Testis (tissue), 2 donors: ENCODE measurements at regions not wholly inside any gene's neighbourhood (a gene's known extent, or its start where the extent isn't known, plus 50 kb on each side); places are given as distances from the start of the nearest gene placed in this dataset.

Experiments
- POLR2A ChIP-seq: fragments of 450-650 bp; IDR thresholded peaks from one replicate; pipeline ENCODE4 v1.6.1; 2017; ENCODE audit warnings: antibody characterized with exemption, mild to moderate bottlenecking, moderate library complexity
- TF ChIP-seq, protein P1 (sequence below), 3 experiments: fragments of 450-650 bp in 2 of 3; fragments of 200-600 bp in 1 of 3; sonication (generic) in 1 of 3; IDR thresholded peaks; one replicate each; pipeline ENCODE4 v1.5.1; 2016 to 2019; ENCODE audit warnings: antibody characterized with exemption in 3 of 3, mild to moderate bottlenecking in 2 of 3, moderate library complexity in 1 of 3

DNA sequence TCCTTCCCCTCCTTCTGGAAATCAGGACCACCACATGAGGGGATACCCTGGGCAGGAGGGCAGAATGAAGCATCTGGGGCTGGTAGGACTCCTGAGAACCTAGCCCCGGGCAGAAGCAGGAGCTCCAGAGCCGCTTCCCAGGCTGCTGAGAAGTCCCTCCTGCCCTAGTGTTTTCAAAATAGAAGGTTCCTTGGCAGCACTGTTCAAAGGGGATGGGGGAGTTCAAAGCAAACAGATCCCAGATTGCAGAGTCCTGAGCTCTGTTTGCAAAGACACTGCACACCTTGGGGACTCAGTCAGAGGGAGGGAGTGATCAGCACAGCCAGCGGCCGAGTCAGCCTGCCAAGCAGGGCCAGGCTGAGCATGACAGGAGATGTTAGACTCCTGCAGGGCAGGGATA, 177.8 kb downstream of the PTPRU start:
- TF ChIP-seq, protein P1, sequence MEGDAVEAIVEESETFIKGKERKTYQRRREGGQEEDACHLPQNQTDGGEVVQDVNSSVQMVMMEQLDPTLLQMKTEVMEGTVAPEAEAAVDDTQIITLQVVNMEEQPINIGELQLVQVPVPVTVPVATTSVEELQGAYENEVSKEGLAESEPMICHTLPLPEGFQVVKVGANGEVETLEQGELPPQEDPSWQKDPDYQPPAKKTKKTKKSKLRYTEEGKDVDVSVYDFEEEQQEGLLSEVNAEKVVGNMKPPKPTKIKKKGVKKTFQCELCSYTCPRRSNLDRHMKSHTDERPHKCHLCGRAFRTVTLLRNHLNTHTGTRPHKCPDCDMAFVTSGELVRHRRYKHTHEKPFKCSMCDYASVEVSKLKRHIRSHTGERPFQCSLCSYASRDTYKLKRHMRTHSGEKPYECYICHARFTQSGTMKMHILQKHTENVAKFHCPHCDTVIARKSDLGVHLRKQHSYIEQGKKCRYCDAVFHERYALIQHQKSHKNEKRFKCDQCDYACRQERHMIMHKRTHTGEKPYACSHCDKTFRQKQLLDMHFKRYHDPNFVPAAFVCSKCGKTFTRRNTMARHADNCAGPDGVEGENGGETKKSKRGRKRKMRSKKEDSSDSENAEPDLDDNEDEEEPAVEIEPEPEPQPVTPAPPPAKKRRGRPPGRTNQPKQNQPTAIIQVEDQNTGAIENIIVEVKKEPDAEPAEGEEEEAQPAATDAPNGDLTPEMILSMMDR (IDR thresholded peaks at IDR 0.05), result no peak
- no peak for TF ChIP-seq POLR2A
